Motor neuron (in vitro differentiated cells): ENCODE measurements at regions not wholly inside any gene's neighbourhood (a gene's known extent, or its start where the extent isn't known, plus 50 kb on each side); places are given as distances from the start of the nearest gene placed in this dataset.

Source experiments
- ATAC-seq, 8 experiments: fragments of 200-7000 bp; cut with Tn5 transposase; replicated peaks in 6 of 8; 2 replicates each; pipeline ENCODE4 v1.8.0; 2021; ENCODE audit warnings: mild to moderate bottlenecking in 8 of 8, moderate library complexity in 8 of 8
- H3K27ac ChIP-seq, 2 donors: fragments of 250-450 bp; sonication (Bioruptor Pico); 2 replicates each; pipeline ENCODE4 v1.9.0; 2021; ENCODE audit warnings: antibody characterized with exemption in 2 of 2, mild to moderate bottlenecking in 2 of 2, moderate library complexity in 1 of 2
- H3K4me1 ChIP-seq, 2 donors: fragments of 250-450 bp; sonication (Bioruptor Pico); replicated peaks in 1 of 2; 2 replicates each; pipeline ENCODE4 v1.6.1; 2021; ENCODE audit warnings: antibody characterized with exemption in 2 of 2, mild to moderate bottlenecking in 2 of 2, moderate library complexity in 1 of 2
- H3K4me3 ChIP-seq, 5 donors: fragments of 250-450 bp; sonication (Bioruptor Pico); 2 replicates each; pipeline ENCODE4 v1.9.0; 2021; ENCODE audit warnings: antibody characterized with exemption in 5 of 5, mild to moderate bottlenecking in 5 of 5, moderate library complexity in 4 of 5
- WGBS, 10 experiments: fragments of 450-650 bp; shearing (Covaris generic); methylation state at CpG; one replicate each; pipeline ENCODE4 v1.0.0; 2022; 5-methylcytosine and 5-hydroxymethylcytosine counted together
- in situ Hi-C, 9 experiments: fragments of 400-800 bp; cut with MboI; loops; one replicate each; pipeline ENCODE4 v1.15.0; 2021; ENCODE audit warnings: low sequenced_read_pairs in 9 of 9, low pct_unique_long_range_greater_than_20kb in 2 of 9; ENCODE audit not compliant: unreplicated experiment in 9 of 9

DNA sequence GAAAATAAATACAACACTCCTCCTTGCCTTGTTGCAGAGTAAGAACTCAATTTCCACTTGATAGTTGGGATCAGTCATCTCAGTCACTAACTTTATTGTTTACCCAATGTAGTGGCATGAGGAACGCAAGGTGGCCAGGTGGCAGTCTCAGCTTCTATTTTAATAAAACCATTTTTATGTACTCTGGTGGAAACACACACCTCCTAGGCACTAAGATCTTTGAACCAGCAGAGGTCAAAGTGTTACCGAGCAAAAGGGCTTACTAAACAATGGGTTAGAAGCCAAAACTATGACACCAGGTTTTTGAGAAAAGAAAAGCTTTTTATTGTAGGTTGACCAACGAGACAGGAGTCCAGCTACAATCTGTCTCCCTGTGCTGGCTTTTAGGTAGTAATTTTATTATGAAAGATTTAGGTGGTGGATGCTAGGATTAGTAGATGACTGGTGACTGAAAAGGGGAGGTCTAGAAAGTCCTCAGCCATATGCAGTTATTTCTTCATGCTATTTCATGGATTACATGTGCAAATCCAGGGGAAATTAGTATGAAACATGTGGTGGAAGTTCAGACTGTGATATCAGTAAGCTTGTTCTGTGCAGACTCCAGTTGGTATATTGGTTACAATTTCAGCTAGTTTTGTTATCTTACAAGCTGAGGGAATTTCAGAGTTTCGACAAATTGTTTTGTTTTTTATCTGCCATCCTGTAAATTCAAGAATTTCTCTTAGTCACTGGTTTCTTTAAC lies 122.3 kb downstream of the PCTP start:
- WGBS, 10 experiments: 0 to 94% (median 68%) methylated on average over 1 to 4 of the region's 4 CpGs

DNA sequence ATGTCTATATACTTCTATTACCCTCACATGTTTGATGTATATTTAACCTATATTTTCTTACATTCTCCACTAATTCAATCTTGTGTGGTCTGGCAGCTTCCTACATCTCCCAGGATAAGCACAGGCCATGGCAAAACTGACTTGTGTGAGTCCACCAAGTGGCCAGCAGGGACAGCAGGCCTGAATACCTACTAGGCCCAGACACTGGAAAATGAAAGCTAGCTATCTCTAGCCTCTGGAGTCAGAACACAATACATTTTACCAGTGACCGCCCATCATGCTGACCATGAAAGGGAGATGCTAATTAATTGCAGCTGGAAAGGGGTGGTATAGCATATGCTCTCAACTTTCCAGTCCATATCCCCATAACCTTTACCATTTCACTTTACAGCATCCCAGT lies 132.3 kb downstream of the PCTP start:
- peak in 3 of 8 experiments; percentile 80 to 99 (median 97) for ATAC-seq
- Histone ChIP-seq H3K4me1 (no peaks in the 10 kb centered on the region), H3K27ac (no peak overlapping the region), H3K4me3 (no peak overlapping the region)
- WGBS, 10 experiments: 0 to 100% (median 50%) methylated on average over 1 of the region's 1 CpG; no CpG with 5 or more reads in 5 of the 10 experiments
- in situ Hi-C loops: no loop called here

More for the DNA sequence above, 122.3 kb downstream of the PCTP start:
- H3K4me1 ChIP-seq: no peaks in the 10 kb centered on the region
- no peak overlapping the region for H3K4me3 ChIP-seq
- in situ Hi-C loops: loop anchor here in 1 of 9 experiments (25.0 kb wide), 1 partner anchor 464 kb away; no protein-coding TSS in a partner anchor
- H3K27ac ChIP-seq: no peak overlapping the region
- ATAC-seq: no peak

DNA sequence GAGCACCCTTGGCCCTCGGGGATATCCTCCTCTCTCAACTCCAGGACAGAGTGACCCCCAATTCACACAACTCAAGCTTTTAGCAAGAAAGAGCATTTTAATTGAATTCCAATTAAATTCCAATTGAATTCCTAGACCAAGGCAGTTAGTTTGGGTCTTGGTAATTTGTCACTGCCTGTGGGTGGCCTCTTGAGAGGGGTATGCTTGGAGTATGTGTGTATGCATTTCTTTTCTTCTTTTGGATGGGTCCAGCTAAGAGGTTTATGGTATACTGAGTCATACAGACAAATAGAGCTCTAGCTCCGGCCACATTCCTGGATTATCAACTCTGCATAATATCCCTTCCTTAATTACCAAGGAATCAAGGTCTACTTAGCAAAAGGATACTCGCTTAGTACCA lies 136.7 kb downstream of the PCTP start:
- Histone ChIP-seq H3K27ac (no peak overlapping the region), H3K4me3 (no peak overlapping the region), H3K4me1 (no peaks in the 10 kb centered on the region)
- in situ Hi-C loops: no loop called here
- 0 to 91% (median 68%) methylated on average over 1 to 3 of the region's 3 CpGs; no CpG with 5 or more reads in 1 of the 10 experiments for WGBS, 10 experiments
- ATAC-seq: no peak

DNA sequence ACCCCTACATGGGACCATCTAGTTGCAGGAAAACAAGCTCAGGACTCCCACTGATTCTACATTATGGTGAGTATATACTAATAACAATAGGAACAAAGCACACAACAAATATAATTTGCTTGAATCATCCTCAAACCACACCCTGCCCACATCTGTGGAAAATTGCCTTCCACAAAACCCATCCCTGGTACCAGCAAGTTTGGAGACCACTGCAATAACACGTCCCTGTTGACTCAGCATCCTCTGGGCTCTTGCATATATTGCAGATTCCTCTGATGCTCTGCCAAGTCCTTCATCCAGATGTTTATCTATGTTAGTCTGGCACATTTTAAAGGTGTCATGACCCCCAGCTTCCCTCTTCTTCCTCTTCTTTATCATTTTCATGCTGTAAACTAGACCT lies 138.4 kb downstream of the PCTP start:
- 0 to 57% (median 20%) methylated on average over 1 of the region's 1 CpG; no CpG with 5 or more reads in 7 of the 10 experiments for WGBS, 10 experiments
- in situ Hi-C loops: no loop called here
- ATAC-seq: peak in 1 of 8 experiments; percentile 70

DNA sequence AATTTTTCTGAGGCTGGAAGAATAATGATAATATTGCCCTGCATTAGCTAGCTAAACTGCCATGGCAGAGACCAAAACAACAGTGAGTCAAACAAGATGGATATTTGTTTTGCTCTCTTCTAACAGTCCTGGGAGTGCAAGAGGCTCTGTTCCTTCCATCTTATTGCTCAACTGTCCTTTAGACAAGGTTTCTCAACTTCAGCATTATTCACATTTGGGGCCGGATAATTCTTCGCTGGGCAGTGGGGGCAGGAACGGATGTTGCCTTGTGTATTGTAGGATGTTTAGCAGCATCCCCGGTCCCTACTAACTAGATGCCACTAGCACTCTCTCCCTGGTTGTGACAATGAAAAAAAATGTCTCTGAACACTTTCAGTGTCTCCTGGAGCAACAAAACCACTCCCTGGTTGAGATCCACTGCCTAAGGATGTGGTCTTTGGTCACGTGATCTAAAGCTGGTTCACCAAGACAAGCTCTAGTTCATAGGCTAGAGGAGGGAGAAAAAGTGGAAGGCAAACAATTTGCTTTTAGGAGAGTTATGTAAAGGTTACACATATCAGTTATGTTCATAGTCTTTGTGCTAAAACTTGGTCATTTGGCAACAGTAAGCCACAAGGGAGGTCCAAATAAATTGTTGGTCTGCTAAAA lies 144.4 kb downstream of the PCTP start:
- H3K27ac ChIP-seq: no peak overlapping the region
- 0 to 100% (median 75%) methylated on average over 1 to 5 of the region's 5 CpGs; no CpG with 5 or more reads in 1 of the 10 experiments for WGBS, 10 experiments
- H3K4me3 ChIP-seq: no peak overlapping the region
- ATAC-seq: no peak
- in situ Hi-C loops: no loop called here
- H3K4me1 ChIP-seq: no peaks in the 10 kb centered on the region

More for the DNA sequence above, 138.4 kb downstream of the PCTP start:
- Histone ChIP-seq H3K4me1 (no peaks in the 10 kb centered on the region), H3K4me3 (no peak overlapping the region), H3K27ac (no peak overlapping the region)

DNA sequence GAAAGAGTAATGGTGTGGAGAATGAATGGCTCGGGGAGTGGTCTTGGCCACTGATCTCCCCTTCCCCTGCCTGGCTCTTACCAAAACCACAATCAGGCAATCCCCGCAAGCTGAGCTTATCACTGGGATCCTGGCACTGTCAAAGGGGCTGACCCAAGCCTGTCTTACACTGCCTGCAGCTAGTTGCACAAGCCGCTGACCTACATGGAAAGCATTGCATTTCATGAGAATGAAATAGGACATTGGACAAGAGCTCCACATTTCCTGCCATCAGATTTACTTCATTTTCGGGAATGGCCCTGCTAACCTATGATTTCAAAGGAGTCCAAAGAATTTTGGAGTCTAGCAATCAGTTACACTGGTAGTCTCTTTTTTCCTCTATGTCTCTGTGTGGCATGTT lies 146.4 kb downstream of the PCTP start:
- 20 to 100% (median 92%) methylated on average over 1 to 2 of the region's 4 CpGs; no CpG with 5 or more reads in 3 of the 10 experiments for WGBS, 10 experiments
- in situ Hi-C loops: no loop called here

DNA sequence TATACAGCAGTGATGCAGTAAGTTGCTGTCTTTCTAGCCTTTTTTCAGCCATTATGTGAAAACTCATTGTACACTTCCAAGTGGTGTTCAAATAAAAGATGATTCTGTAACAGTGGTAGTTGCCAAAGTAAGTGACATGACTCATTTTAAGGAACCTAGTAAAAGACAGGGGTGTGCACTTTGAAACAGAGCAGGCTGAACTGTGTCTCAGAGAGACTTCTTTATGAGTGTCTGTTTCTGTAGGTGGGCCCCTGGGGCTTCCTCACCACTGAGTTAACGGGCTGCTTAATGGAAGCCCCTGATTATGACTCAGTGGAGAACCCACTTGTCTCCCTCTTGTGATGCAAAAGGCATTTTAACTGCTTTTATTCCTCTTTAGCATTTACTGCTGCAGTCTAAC lies 147.3 kb downstream of the PCTP start:
- Histone ChIP-seq H3K27ac (no peak overlapping the region), H3K4me1 (no peaks in the 10 kb centered on the region), H3K4me3 (no peak overlapping the region)
- WGBS, 10 experiments: 29 to 63% (median 29%) methylated on average over 1 of the region's 1 CpG; no CpG with 5 or more reads in 7 of the 10 experiments
- in situ Hi-C loops: no loop called here
- ATAC-seq: peak in 2 of 8 experiments; percentile 35 to 40

More for the DNA sequence above, 146.4 kb downstream of the PCTP start:
- H3K27ac ChIP-seq: no peak overlapping the region
- H3K4me1 ChIP-seq: no peaks in the 10 kb centered on the region
- ATAC-seq: peak in 1 of 8 experiments; percentile 50
- no peak overlapping the region for H3K4me3 ChIP-seq

DNA sequence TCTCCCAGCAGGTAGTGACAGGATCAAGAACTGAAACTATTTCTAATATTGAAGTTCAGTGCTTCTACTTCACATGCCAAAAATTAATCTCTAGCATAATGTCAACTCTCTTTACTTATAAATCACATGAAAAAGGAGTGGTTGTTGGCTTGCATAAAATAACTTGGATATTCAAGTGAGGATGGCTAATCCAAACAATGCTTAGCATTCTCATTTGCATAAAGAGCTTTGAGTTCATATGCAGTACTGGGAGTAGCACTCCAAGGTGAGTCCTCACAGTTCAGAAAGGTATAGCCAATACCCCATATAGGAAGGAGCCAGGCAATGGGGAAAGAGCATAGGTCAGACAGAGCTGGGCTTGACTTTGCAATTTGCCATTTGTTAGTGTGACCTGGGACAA lies 149.3 kb downstream of the PCTP start:
- no peaks in the 10 kb centered on the region for H3K4me1 ChIP-seq
- in situ Hi-C loops: no loop called here
- H3K27ac ChIP-seq: no peak overlapping the region
- ATAC-seq: peak in 3 of 8 experiments; percentile 29 to 71 (median 55)
- H3K4me3 ChIP-seq: no peak overlapping the region

DNA sequence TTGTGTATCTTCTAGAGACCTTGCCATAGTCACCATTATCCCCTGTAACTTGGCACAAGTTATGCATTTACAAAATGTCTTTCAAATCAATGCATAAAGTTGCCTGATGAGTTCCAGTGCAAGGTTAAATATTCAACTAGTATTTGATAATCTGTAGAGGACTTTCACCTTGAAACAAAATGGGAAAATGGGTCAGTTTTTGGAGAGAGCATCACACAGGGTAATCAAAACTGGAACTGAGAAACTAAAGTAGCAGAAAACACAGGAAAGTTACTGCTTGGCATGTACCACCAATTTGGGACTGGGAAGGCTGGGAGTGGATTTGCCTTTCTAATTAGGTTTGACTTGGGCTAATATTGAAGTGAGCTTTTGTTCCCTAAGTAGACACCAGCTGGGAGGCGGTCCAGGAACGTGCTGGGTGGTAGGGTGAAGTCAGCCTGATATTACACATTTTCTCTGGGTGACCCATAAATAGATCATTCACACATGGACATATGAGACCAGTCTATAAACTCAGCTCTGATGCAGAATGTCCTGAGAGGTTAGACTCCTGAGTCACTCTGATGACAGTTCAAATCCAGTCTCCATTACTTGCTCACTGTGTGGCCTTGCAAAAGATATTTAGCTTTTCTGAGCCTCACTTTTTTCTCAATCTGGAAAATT lies 152.3 kb downstream of the PCTP start:
- WGBS, 10 experiments: 0 to 80% (median 58%) methylated on average over 1 to 2 of the region's 2 CpGs; no CpG with 5 or more reads in 4 of the 10 experiments
- Histone ChIP-seq H3K4me1 (no peaks in the 10 kb centered on the region), H3K4me3 (no peak overlapping the region), H3K27ac (no peak overlapping the region)
- ATAC-seq: peak in 2 of 8 experiments; percentile 77 to 87
- in situ Hi-C loops: no loop called here

DNA sequence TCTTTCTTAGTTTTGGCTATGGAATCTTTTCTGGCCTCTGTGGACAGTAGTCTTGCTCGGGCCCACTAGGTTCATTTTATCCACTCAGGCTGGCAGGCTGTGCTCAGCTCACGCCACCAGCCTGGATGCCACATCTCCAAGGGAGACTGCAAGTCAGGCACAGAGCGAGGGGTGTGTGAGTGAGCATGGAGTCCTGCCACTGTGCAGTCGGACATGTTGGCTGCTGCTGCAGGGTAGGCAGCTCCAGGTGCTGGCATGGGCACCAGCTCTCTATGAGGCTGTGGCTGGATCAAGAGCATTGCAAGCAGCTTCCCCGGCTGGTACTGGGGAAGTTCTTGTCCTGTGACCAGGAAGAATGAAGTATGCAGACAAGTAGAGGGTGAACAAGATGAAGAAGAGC lies 158.9 kb downstream of the PCTP start:
- Histone ChIP-seq H3K27ac (no peak overlapping the region), H3K4me1 (no peaks in the 10 kb centered on the region), H3K4me3 (no peak overlapping the region)
- ATAC-seq: no peak
- in situ Hi-C loops: no loop called here
- WGBS, 10 experiments: 0 to 85% (median 60%) methylated on average over 1 to 4 of the region's 5 CpGs; no CpG with 5 or more reads in 5 of the 10 experiments

DNA sequence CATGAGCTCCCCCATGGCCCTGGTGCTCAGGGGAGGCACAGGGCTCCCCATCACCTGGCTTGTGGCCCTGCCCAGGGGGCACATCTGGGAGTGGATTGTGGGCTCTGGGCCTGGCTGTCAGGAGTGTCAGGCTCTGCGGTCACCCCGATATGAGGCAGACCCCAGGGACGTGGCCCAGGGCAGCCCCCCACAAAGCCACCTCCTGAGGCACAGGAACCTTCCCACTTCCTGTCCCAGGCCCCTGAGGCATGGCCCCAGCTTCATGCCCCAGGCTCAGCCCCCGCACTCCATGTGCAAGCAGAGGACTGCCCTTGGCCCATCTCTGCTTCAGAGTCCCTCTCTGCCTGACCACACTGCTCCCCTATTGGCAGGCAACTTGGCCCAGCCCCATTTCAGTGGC lies 160.3 kb downstream of the PCTP start:
- in situ Hi-C loops: no loop called here

DNA sequence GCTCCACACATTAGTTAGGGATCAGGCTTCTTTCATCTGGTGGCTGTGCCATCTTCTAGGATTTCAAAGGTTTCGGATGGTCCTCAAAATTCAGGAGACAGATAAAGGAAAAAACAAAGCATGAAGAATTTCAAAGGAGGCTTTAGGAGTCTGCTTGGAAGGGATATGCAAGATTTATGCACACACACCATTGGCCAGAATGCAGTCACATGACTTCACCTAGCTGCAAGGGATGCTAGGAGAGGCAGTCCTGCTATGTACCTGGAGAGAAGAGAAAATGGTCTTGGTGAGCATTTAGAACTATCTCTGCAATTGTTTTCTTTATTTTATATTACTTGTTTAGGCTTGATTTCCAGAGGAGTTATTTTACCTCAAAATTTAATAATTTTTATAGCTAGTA lies 174.6 kb downstream of the PCTP start:
- H3K4me1 ChIP-seq: no peaks in the 10 kb centered on the region
- in situ Hi-C loops: no loop called here
- no peak overlapping the region for H3K27ac ChIP-seq
- no peak overlapping the region for H3K4me3 ChIP-seq
- WGBS, 10 experiments: 50 to 100% (median 83%) methylated on average over 1 of the region's 1 CpG; no CpG with 5 or more reads in 4 of the 10 experiments
- ATAC-seq: no peak

More for the DNA sequence above, 160.3 kb downstream of the PCTP start:
- Histone ChIP-seq H3K4me3 (no peak overlapping the region), H3K4me1 (no peaks in the 10 kb centered on the region), H3K27ac (no peak overlapping the region)
- 83% methylated on average over 1 of the region's 4 CpGs; no CpG with 5 or more reads in 9 of the 10 experiments for WGBS, 10 experiments
- ATAC-seq: no peak
